ENCODE measurements at regions not wholly inside any gene's neighbourhood (a gene's known extent, or its start where the extent isn't known, plus 50 kb on each side); places are given as distances from the start of the nearest gene placed in this dataset.

DNA sequence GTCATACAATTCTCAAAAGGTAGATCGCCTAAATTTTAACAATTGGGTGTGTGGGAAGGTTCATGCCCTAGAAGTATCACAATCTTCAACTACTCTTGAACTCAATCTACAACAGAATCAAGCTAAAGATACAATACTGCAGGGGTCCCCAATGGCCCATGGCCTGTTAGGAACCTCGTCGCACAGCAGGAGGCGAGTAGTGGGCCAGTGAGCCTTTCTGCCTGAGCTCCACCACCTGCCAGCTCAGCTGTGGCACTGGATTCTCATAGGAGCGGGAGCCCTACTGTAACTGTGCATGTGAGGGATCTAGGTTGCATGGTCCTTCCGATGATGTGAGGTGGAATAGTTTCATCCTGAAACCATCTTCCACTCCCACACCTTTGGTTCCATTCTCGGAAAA lies 230.6 kb downstream of the KLF12 start:
- TF ChIP-seq, protein P1, sequence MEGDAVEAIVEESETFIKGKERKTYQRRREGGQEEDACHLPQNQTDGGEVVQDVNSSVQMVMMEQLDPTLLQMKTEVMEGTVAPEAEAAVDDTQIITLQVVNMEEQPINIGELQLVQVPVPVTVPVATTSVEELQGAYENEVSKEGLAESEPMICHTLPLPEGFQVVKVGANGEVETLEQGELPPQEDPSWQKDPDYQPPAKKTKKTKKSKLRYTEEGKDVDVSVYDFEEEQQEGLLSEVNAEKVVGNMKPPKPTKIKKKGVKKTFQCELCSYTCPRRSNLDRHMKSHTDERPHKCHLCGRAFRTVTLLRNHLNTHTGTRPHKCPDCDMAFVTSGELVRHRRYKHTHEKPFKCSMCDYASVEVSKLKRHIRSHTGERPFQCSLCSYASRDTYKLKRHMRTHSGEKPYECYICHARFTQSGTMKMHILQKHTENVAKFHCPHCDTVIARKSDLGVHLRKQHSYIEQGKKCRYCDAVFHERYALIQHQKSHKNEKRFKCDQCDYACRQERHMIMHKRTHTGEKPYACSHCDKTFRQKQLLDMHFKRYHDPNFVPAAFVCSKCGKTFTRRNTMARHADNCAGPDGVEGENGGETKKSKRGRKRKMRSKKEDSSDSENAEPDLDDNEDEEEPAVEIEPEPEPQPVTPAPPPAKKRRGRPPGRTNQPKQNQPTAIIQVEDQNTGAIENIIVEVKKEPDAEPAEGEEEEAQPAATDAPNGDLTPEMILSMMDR (conservative IDR thresholded peaks at IDR 0.05; ENCODE audit: low read length), result no peak
- no peak for TF ChIP-seq EZH2phosphoT487 (IDR thresholded peaks at IDR 0.05; ENCODE audit: borderline replicate concordance, low read depth, low read length)
